RWPE1 (cell line): ENCODE measurements at regions not wholly inside any gene's neighbourhood (a gene's known extent, or its start where the extent isn't known, plus 50 kb on each side); places are given as distances from the start of the nearest gene placed in this dataset.
"Not testable (repeated sequence)": the region's sequence is repeated elsewhere in the genome, so short reads cannot be mapped to it uniquely, and the experiment has no call there.

ENCODE experiments used
- CTCF ChIA-PET: fragments of 350-600 bp; sonication (Branson Sonifier 250); formaldehyde crosslinking; extraction: SDS; loops from one replicate; lab custom pipeline; 2021; lab: Yijun Ruan, JAX
- POLR2A ChIA-PET: fragments of 400-600 bp; formaldehyde crosslinking; extraction: SDS; loops from one replicate; lab custom pipeline; 2020; ENCODE audit warnings: antibody characterized with exemption; ENCODE audit not compliant: low non-redundant PET; lab: Yijun Ruan, JAX
- DNase-seq: peaks from one replicate; pipeline ENCODE4 v3.0.0; 2012; ENCODE audit warnings: low spot score
- H3K27ac ChIP-seq: fragments of 450-650 bp; 2 replicates; pipeline ENCODE4 v1.5.1; 2017
- CTCF ChIP-seq: fragments of 450-650 bp; conservative IDR thresholded peaks from 2 replicates; pipeline ENCODE4 v1.5.1; 2017; ENCODE audit warnings: low read depth, mild to moderate bottlenecking

DNA sequence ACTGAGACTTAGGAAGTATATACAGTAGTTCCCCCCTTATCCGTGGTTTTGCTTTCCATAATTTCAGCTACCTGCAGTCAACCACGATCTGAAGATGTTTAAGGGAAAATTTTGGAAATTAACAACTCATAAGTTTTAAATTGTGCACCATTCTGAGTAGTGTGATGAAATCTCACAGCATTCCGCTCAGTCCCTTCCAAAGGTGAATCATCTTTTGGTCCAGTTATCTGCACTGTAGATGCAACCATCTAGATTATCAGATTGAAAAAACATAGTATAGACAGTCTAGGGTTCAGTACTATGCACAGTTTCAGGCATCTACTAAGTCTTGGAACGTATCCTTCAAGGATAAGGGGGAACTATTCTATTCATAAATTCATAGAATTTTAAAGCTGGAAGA, 109.0 kb downstream of the ANXA3 start:
- CTCF ChIA-PET: no interaction called here
- no peak for TF ChIP-seq CTCF

GRCh38 chr4:78661086-78661690, 109.6 kb downstream of the ANXA3 start:
- no peak for DNase-seq
- H3K27ac ChIP-seq: no peak overlapping the region
- ChIA-PET CTCF (no interaction called here), POLR2A (no interaction called here)
- no peak for TF ChIP-seq CTCF

More for the DNA sequence above, 109.0 kb downstream of the ANXA3 start:
- DNase-seq: no peak
- POLR2A ChIA-PET: no interaction called here
- no peak overlapping the region for H3K27ac ChIP-seq

GRCh38 chr4:78661921-78662521, 110.5 kb downstream of the ANXA3 start:
- CTCF ChIA-PET: no interaction called here

GRCh38 chr4:78662658-78663057, 111.1 kb downstream of the ANXA3 start:
- no peak for TF ChIP-seq CTCF
- DNase-seq: no peak
- ChIA-PET POLR2A (no interaction called here), CTCF (interaction anchor here (0.6 kb wide), 1 partner anchor 19 kb away, joined by 3 read pairs; no protein-coding TSS in a partner anchor)
- H3K27ac ChIP-seq: no peak overlapping the region

More at GRCh38 chr4:78661921-78662521, 110.5 kb downstream of the ANXA3 start:
- no peak for DNase-seq
- no peak for TF ChIP-seq CTCF
- no peak overlapping the region for H3K27ac ChIP-seq
- POLR2A ChIA-PET: no interaction called here

GRCh38 chr4:78664296-78664695, 111.9 kb upstream of the BMP2K start:
- DNase-seq, POLR2A ChIA-PET, H3K27ac ChIP-seq, CTCF ChIA-PET: not testable (repeated sequence)

- ChIA-PET POLR2A (no interaction called here), CTCF (no interaction called here)
These were observed 110.9 kb upstream of the BMP2K start for GRCh38 chr4:78665216-78665770.

More at GRCh38 chr4:78665216-78665770, 110.9 kb upstream of the BMP2K start:
- H3K27ac ChIP-seq: no peak overlapping the region
- DNase-seq: no peak
- TF ChIP-seq CTCF: no peak
